ENCODE measurements at regions not wholly inside any gene's neighbourhood (a gene's known extent, or its start where the extent isn't known, plus 50 kb on each side); places are given as distances from the start of the nearest gene placed in this dataset.
"Not testable (repeated sequence)": the region's sequence is repeated elsewhere in the genome, so short reads cannot be mapped to it uniquely, and the experiment has no call there.

DNA sequence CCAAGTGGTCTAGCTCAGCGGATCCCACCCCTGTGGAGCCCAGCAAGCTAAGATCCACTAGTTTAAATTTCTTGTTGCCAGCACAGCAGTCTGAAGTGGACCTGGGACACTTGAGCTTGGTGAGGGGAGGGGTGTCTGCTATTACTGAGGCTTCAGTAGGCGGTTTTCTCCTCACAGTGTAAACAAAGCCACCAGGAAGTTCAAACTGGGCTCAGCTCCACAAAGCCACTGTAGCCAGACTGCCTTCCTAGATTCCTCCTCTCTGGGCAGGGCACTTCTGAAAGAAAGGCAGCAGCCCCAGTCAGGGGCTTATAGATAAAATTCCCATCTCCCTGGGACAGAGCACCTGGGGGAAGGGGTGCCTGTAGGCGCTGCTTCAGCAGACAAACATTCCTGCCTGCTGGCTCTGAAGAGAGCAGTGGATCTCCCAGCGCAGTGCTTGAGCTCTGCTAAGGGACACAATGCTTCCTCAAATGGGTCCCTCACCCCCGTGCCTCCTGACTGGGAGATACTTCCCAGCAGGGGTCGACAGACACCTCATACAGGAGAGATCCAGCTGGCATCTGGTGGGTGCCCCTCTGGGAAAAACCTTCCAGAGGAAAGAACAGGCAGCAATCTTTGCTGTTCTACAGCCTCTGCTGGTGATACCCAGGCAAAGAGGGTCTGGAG lies 148.6 kb upstream of the PDE4D start:
- not testable (repeated sequence) for DNase-seq (ENCODE audit: extremely low spot score, insufficient read length, low read depth); FAIRE-seq

DNA sequence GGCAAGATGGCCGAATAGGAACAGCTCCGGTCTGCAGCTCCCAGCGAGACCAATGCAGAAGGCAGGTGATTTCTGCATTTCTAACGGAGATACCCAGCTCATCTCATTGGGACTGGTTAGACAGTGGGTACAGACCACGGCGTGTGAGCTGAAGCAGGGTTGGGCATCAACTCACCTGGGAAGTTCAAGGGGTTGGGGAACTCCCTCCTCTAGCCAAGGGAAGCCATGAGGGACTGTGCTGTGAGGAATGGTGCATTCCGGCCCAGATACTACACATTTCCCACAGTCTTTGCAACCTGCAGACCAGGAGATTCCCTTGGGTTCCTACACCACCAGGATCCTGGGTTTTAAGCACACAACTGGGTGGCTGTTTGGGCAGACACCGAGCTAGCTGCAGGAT lies 148.0 kb upstream of the PDE4D start:
- not testable (repeated sequence) for FAIRE-seq; DNase-seq (ENCODE audit: extremely low spot score, insufficient read length, low read depth)

DNA sequence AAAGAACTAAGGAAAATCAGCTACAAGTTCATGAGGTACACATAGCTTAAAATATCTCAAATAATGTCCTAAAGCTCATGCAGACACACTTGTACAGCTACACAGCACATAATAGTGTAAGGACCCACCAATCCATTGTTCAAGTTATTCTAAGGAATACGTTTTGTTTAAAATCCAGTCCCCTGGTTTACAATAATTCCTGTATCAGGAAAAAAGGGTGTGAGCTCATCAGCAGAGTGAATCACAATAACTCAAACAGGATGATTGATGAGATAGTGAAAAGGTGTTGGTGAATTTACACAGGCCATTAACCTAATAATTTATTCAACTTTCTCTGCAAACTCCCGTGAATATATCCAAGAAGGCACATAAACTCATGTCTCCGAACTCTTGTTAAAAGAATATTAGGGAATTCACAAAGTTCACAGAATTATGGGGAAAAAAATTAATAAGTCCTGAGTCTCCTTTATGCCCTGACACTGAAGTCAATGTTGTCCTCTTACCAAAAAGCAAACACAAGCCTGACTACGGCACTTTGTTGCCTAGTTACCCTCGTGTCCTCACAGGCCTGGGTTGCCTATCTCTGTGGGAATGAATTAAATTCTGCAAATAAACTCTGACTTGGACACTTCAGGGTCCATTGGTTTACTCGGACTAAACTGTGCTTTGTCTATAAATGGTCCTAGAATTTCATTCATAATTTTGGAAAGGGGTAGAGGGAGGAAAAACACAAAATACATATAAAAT lies 142.8 kb upstream of the PDE4D start:
- FAIRE-seq (no peak), DNase-seq (ENCODE audit: extremely low spot score, insufficient read length, low read depth) (no peak)

DNA sequence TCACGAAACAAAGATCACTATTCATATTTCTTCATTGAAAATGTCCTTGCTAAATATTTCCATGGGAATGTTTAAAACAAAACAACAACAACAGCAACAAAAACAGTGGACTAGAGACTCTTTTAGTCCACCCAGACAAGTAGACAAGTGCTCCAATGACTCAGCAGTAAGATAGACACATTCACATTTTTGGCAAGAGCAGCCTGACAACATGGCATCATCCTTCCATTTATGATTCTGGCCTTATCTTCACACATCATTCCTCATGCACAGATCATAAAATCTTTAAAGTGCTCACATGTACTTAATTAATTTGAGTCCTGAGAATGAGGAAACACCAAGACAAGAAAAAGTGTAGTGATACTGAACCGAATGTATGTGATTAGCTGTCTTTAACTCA lies 132.6 kb upstream of the PDE4D start:
- no peak for DNase-seq (ENCODE audit: extremely low spot score, insufficient read length, low read depth)
- FAIRE-seq = no peak

DNA sequence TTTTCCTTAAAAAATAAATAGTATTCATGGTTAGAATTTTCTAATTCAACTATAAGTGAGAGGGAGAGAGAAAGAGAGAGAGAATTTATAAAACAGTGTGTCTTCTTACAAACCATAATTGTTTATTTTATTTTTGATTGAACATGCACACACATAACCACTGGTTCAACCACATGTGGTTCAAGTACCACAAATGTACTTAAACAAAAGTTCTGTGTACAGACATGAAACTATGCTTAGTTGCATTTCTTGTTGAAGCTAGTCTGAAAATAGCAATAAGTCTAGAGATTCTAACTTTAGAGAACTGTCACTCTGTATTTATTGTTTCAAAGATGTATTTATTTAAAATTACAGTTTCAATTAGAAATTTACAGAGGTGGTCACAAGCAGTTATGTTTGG lies 130.6 kb upstream of the PDE4D start:
- FAIRE-seq = no peak
- no peak for DNase-seq (ENCODE audit: extremely low spot score, insufficient read length, low read depth)

DNA sequence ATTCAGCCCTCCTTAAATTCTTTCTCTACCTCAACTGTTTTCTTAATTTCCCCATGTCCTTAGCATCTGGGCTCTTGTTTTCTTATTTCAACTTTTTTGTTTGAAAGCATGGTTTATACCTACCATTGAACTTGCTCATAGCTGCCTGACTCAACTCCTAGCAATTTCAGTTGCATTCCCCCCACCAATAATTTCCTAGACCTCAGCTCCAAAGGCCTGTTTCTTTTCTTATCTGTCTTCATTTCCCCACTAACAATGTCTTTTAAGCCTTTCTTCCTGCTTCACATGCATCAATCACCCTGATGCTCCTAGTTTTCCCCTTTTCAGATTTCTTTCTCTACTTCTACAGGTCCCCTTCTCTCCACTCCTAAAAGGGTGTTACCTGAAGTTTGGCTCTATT lies 129.7 kb upstream of the PDE4D start:
- DNase-seq (ENCODE audit: extremely low spot score, insufficient read length, low read depth) = no peak
- FAIRE-seq = no peak

DNA sequence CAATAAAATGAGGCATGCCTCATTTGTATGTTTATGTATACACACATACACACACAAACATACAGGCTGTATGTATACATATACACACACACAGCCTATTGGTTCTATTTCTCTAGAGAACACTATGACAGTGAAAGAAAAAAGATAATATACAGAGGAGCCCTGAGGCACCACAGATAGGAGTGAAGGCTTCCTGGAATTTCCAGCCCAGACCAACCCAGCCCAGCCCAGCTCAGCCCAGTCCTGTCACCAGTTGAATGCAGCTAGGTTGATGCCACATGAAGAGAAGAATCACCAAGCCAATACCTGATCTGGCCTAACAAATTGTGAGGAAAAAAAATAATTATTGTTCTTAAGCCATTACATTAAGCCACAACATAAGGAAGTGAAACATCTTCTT lies 126.9 kb upstream of the PDE4D start:
- DNase-seq (ENCODE audit: extremely low spot score, insufficient read length, low read depth) (no peak), FAIRE-seq (no peak)

DNA sequence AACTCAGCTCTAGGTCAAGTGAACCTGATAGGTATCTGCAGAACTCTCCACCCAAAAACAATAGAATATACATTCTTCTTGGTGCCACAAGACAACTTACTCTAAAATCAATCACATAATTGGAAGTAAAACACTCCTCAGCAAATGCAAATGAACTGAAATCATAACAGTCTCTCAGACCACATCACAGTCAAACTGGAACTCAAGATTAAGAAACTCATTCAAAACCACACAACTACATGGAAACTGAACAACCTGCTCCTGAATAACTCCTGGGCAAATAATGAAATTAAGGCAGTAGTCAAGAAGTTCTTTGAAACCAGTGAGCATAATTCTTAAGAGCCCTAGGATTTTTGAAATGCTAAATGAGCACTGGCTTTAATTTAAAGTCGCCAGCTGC lies 125.4 kb upstream of the PDE4D start:
- DNase-seq (ENCODE audit: extremely low spot score, insufficient read length, low read depth); FAIRE-seq: not testable (repeated sequence)

DNA sequence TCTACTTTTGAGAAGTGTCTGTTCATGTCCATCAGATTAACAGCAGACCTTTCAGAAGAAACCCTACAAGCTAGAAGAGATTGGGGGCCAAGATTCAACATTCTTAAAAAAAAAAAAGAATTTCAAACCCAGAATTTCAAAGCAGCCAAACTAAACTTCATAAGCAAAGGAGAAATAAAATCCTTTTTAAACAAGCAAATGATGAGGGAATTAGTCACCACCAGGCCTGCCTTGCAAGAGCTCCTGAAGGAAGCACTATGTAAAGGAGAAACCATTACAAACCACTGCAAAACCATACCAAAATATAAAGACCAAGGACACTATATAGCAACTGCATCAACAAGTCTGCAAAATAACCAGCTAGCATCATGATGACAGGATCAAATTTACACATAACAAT lies 124.6 kb upstream of the PDE4D start:
- FAIRE-seq (no peak), DNase-seq (ENCODE audit: extremely low spot score, insufficient read length, low read depth) (no peak)

DNA sequence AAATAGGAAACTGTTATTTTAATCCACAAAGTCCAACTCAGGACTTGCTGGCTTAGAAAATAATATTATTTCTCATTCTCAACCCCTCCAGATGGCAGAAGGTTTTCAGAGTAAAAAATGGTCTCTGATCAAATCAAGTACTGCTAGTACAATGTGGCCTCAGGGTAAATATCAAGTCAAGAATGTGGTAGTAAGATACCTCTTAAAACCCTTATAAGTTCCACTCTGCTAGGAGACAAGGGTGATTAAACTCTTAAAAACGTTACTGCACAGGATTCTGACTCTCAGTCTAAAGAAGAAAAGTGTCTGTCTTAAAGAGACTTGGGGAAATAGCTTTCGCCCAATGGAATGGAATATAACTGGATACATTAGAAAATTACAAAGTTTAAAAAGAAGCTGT lies 120.8 kb upstream of the PDE4D start:
- DNase-seq (ENCODE audit: extremely low spot score, insufficient read length, low read depth) (no peak), FAIRE-seq (no peak)

DNA sequence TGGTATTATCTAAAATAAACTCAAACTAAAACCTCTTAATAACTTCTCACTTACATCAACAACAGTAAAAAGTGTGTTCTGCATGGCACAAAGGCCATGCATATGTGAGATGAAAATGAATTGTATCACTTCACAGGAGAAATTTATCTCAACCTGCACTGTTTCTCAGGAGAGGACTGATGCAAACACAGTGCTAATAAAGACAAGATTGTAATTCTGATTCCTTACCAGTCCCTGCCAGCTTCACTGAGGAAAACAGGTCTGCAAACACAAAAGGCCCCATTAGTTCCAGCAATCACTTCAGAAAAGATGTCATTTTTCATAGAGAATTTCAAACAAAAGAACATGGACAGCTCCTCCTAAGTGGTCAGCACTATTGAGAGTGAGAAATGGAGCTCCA lies 117.3 kb upstream of the PDE4D start:
- FAIRE-seq = no peak
- no peak for DNase-seq (ENCODE audit: extremely low spot score, insufficient read length, low read depth)

DNA sequence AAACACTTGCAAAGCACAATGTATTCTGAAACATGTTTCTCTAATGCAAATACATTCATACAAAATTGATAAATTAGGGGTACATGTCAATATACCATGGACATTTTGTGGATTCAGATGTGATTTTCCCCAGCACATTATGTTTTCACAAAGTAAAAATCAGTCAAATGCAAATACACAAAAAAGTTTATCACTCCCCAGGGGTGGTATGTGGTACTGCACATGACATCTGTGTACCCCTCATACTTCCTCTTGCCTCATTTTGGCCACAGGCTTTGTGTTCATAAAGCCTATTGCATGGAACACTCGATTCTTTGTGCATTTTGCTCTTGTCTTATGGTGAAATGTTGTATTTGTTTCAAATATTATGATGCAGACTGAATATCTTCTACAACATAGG lies 116.8 kb upstream of the PDE4D start:
- no peak for DNase-seq (ENCODE audit: extremely low spot score, insufficient read length, low read depth)
- FAIRE-seq = no peak

DNA sequence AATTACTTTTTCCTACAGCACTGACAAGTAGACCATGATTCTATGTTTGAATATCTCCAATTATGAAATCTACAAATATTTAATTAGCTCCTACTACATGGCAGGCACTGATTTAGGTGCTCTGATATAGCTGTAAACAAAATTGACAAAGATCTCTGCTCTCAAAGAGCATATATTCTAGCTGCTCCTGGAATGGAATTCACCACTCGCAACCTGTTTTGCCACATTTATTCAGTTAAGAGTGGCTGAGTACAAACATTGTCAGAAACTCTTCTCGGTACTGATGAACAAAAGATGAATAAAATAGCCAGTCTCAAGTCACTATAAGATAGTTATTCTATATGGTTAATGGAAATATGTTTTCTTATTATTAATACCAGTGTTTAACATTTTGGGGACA lies 114.2 kb upstream of the PDE4D start:
- no peak for DNase-seq (ENCODE audit: extremely low spot score, insufficient read length, low read depth)
- no peak for FAIRE-seq

DNA sequence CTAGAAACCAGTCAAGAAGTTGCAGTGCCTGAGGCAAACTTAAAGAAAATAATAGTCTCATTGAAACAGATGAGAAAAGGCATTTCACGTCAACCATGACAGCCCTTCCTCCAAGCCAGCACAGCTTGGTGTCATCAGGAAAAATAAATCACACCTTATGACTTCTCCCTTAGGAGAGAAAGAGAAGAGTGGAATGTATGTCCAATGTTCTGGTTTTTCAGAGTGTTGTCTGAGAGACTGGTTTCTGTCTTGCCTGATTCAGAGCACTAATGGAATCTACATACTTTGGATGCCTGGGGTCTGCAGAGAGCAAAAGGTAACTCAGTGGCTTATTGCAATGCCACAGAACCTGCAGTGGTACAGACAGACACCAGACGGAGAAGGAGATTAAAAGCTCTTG lies 105.5 kb upstream of the PDE4D start:
- FAIRE-seq = no peak

DNA sequence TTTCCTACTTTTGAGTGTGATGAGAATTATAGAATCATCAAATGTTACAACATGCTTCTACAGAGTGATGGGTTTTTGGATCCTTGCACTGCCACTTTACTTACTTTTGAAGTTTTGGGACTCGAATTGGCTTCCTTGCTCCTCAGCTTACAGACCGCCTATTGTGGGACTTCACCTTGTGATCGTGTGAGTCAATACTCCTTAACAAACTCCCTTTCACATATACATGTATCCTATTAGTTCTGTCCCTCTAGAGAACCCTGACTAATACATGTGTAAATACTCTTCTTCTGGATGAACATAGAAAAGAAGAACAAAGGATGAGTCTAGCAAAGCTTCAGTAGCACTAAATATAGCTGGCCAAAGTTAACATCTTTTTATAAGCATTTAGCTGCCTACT lies 98.7 kb upstream of the PDE4D start:
- DNase-seq (ENCODE audit: extremely low spot score, insufficient read length, low read depth) (no peak), FAIRE-seq (no peak)

More for the DNA sequence above, 105.5 kb upstream of the PDE4D start:
- DNase-seq (ENCODE audit: extremely low spot score, insufficient read length, low read depth) = no peak

DNA sequence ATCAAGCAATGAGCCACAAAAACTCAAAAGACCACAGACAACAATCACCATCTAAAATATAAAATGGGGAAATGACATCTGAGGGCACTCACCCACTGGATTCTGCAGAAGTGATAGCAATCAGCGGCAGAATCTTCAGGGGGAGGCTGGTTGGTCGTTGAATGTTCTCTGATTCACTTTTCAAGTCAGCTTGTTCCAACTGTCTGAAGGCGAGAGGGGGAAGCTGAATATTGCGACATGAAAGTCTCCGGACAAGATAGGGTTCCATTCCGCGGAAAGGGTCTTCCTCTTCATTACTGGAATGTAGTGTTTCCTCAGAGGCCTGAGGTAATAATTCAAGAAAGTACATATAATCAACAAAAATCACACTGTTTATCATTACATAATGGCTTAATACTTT lies 94.9 kb upstream of the PDE4D start:
- no peak for FAIRE-seq
- DNase-seq (ENCODE audit: extremely low spot score, insufficient read length, low read depth) = no peak

DNA sequence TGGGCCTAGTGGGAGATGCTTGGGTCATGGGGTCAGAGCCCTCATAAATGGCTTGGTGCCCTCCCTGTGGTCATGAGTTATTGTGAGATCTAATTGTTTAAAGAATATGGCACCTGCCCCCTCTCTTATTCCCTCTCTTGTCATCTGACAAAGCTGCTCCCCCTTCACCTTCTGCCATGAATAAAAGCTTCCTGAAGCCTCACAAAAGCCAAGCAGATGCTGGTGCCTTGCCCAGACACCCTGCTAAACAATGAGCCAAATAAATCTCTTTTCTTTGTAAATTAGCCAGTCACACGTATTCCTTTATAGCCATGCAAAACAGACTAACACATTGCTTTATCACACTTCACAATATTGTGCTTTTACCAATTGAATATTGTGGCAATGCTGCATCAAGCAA lies 82.8 kb upstream of the PDE4D start:
- FAIRE-seq (no peak), DNase-seq (ENCODE audit: extremely low spot score, insufficient read length, low read depth) (no peak)

DNA sequence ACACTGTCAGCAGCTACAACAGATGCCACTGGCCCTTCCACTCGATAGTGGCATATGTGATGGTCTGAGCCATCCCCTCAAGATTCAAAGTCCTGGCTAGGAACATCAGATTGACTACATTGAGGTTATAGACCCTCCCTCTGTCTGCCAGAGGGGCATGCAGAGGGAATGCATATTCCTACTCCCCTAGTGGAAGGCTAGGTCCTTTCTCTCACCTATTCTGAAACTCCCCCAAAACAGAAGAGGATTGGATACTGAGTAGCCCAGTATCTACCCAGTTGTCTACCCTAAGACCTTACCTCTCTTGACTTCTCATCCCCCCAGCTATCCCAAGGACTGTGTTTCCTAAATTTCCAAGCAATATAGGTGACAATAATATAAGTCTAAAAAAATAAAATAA lies 78.5 kb upstream of the PDE4D start:
- DNase-seq (ENCODE audit: extremely low spot score, insufficient read length, low read depth) (no peak), FAIRE-seq (no peak)

DNA sequence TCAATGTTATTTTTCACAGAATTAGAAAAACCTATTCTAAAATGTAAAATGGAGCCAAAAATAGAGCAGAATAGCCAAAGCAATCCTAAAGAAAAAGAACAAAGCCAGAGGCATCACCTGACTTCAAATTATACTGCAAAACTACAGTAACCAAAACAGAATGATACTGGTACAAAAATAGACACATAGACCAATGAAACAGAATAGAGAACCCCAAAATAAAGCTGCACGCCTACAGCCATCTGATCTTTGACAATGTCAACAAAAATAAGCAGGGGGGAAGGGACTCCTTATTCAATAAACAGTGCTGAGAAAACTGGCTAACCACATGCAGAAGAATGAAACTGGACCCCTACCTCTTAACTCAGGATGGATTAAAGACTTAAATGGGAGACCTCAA lies 65.8 kb upstream of the PDE4D start:
- no peak for DNase-seq (ENCODE audit: extremely low spot score, insufficient read length, low read depth)
- FAIRE-seq = no peak

DNA sequence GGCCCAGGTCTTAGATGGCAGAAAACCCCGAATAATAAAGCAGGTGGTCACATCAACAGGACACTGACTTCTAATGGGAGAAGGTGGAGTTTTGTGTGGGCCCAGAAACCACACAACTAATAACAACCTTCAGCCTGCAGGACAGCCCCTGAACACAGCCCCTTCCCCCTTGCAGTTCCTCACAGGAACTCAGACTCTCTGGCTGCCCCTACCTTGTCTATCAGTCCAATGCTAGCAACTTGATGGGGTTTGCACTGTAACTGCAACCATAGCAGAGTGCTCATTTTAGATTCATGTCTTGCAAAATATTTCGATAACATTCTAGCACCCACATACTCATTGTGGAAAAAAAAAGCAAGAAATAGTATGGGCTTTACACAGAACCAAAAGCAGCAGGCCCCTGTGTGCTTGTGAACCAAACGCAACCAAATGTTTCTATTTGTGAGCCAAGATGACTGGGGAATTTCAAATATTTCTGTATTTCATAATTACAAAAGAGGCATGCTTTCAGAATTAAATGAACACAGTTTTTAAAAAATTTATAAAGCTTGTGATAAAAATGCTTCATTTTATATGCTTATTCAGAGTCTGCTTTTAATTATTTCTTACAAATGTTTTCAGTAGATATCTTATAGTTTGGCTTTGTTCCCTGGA lies 62.7 kb upstream of the PDE4D start:
- FAIRE-seq (no peak), DNase-seq (ENCODE audit: extremely low spot score, insufficient read length, low read depth) (no peak)

DNA sequence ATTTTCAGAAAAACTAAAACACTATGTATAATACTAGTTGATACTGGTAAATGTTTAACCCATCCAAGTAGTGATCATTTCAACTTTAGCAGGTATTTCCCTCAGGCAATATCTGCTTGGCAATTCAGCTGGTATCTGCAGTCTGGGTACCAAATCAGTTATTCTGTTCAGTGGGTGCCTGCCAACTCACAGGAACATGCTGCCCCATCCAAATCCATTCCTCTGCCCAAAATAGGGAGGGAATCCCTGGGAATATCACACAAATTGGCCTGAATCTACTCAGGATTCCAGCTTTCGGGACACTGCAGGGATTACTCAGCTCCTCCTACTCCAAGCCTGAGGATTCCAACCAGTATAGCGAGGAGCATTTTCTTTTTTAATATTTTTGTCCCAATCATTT lies 61.7 kb upstream of the PDE4D start:
- FAIRE-seq = no peak
- DNase-seq (ENCODE audit: extremely low spot score, insufficient read length, low read depth) = no peak

All from GM18507 (cell line).